ENCODE measurements at regions not wholly inside any gene's neighbourhood (a gene's known extent, or its start where the extent isn't known, plus 50 kb on each side); places are given as distances from the start of the nearest gene placed in this dataset.

- TF ChIP-seq CTCF (conservative IDR thresholded peaks at IDR 0.05; ENCODE audit: low read depth, low read length) (no peak), EZH2 (IDR thresholded peaks at IDR 0.05; ENCODE audit: borderline replicate concordance, low read depth, low read length, poor library complexity, severe bottlenecking) (no peak)
These were observed 858.5 kb upstream of the FAT3 start for GRCh38 chr11:91365986-91366585.
